ENCODE measurements at regions not wholly inside any gene's neighbourhood (a gene's known extent, or its start where the extent isn't known, plus 50 kb on each side); places are given as distances from the start of the nearest gene placed in this dataset.

DNA sequence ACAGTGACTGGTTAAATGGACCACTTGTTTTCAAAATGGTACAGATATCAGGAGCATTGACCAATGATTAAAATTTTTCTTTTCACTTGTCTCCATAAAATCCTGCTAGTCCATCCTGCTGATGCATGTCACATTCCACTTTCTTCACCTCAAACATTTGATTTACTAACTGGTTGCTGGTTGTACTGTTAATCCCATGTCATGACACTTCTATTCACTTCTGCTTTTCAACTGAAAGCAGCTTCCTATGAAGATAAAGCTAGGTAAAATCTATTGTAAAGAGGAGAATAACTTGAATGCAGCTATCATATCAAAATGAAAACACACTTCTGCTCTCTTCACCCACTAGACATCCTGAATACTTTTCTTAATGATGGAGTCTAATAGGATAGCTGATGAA is 149.6 kb upstream of the OTX2 start:
- TF ChIP-seq, protein P1, sequence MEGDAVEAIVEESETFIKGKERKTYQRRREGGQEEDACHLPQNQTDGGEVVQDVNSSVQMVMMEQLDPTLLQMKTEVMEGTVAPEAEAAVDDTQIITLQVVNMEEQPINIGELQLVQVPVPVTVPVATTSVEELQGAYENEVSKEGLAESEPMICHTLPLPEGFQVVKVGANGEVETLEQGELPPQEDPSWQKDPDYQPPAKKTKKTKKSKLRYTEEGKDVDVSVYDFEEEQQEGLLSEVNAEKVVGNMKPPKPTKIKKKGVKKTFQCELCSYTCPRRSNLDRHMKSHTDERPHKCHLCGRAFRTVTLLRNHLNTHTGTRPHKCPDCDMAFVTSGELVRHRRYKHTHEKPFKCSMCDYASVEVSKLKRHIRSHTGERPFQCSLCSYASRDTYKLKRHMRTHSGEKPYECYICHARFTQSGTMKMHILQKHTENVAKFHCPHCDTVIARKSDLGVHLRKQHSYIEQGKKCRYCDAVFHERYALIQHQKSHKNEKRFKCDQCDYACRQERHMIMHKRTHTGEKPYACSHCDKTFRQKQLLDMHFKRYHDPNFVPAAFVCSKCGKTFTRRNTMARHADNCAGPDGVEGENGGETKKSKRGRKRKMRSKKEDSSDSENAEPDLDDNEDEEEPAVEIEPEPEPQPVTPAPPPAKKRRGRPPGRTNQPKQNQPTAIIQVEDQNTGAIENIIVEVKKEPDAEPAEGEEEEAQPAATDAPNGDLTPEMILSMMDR (IDR thresholded peaks at IDR 0.05) = no peak
- TF ChIP-seq POLR2A (IDR thresholded peaks at IDR 0.05) (no peak), POLR2AphosphoS5 (IDR thresholded peaks at IDR 0.05) (no peak)
